ENCODE measurements at regions not wholly inside any gene's neighbourhood (a gene's known extent, or its start where the extent isn't known, plus 50 kb on each side); places are given as distances from the start of the nearest gene placed in this dataset.

DNA sequence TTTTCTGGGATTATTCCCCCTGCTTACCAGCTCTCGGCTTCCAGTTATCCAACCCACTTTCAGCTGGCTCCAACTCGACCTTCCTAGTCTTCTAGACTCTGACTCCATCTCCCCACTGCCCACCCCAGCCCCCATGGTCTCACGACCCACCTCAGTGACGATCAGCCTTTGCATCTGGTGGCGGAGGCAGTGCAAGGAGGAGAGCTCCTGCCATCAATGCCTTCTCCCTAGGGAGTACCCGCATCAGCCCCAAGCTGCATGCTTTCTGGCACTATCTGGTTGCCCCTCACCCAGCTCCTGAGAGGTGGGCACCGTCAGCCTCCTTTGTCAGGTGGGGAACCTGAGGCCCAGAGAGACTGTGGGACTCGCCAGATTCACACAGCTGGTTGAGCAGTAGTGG is 72.6 kb upstream of the RPL38 start:
- TF ChIP-seq, protein P1, sequence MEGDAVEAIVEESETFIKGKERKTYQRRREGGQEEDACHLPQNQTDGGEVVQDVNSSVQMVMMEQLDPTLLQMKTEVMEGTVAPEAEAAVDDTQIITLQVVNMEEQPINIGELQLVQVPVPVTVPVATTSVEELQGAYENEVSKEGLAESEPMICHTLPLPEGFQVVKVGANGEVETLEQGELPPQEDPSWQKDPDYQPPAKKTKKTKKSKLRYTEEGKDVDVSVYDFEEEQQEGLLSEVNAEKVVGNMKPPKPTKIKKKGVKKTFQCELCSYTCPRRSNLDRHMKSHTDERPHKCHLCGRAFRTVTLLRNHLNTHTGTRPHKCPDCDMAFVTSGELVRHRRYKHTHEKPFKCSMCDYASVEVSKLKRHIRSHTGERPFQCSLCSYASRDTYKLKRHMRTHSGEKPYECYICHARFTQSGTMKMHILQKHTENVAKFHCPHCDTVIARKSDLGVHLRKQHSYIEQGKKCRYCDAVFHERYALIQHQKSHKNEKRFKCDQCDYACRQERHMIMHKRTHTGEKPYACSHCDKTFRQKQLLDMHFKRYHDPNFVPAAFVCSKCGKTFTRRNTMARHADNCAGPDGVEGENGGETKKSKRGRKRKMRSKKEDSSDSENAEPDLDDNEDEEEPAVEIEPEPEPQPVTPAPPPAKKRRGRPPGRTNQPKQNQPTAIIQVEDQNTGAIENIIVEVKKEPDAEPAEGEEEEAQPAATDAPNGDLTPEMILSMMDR (IDR thresholded peaks at IDR 0.05): no peak
- TF ChIP-seq NFE2L1 (CRISPR knock-in tag; IDR thresholded peaks at IDR 0.05) (no peak), ZMAT4 (CRISPR knock-in tag; IDR thresholded peaks at IDR 0.05) (no peak), NR1H2 (CRISPR knock-in tag; IDR thresholded peaks at IDR 0.05) (no peak), SMAD4 (CRISPR knock-in tag; IDR thresholded peaks at IDR 0.05) (no peak), JAZF1 (CRISPR knock-in tag; IDR thresholded peaks at IDR 0.05) (no peak), ZBTB21 (CRISPR knock-in tag; IDR thresholded peaks at IDR 0.05; ENCODE audit: borderline replicate concordance) (no peak), FOXK1 (CRISPR knock-in tag; IDR thresholded peaks at IDR 0.05) (no peak), ZNF121 (CRISPR knock-in tag; IDR thresholded peaks at IDR 0.05) (no peak), JUN (CRISPR knock-in tag; IDR thresholded peaks at IDR 0.05) (no peak), SP1 (CRISPR knock-in tag; conservative IDR thresholded peaks at IDR 0.05) (no peak), ZNF416 (CRISPR knock-in tag; IDR thresholded peaks at IDR 0.05) (no peak)
- TF ChIP-seq, protein P2, sequence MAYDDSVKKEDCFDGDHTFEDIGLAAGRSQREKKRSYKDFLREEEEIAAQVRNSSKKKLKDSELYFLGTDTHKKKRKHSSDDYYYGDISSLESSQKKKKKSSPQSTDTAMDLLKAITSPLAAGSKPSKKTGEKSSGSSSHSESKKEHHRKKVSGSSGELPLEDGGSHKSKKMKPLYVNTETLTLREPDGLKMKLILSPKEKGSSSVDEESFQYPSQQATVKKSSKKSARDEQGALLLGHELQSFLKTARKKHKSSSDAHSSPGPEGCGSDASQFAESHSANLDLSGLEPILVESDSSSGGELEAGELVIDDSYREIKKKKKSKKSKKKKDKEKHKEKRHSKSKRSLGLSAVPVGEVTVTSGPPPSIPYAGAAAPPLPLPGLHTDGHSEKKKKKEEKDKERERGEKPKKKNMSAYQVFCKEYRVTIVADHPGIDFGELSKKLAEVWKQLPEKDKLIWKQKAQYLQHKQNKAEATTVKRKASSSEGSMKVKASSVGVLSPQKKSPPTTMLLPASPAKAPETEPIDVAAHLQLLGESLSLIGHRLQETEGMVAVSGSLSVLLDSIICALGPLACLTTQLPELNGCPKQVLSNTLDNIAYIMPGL (CRISPR knock-in tag; IDR thresholded peaks at IDR 0.05): no peak
